Mesendoderm (in vitro differentiated cells): ENCODE measurements at regions not wholly inside any gene's neighbourhood (a gene's known extent, or its start where the extent isn't known, plus 50 kb on each side); places are given as distances from the start of the nearest gene placed in this dataset.

ENCODE experiments used
- DNase-seq: peaks from one replicate; pipeline ENCODE4 v3.0.0; 2013
- H2AK5ac ChIP-seq: 2 replicates; pipeline ENCODE4 v1.6.1; 2013; ENCODE audit warnings: low read length, inconsistent platforms
- H2BK120ac ChIP-seq: 2 replicates; pipeline ENCODE4 v1.6.1; 2013; ENCODE audit warnings: low read depth, mild to moderate bottlenecking, low read length, moderate library complexity, mixed read lengths
- H2BK15ac ChIP-seq: replicated peaks from 2 replicates; pipeline ENCODE4 v1.6.1; 2013; ENCODE audit warnings: low read depth, mild to moderate bottlenecking, moderate library complexity
- H2BK5ac ChIP-seq: 2 replicates; pipeline ENCODE4 v1.6.1; 2013; ENCODE audit warnings: low read length, inconsistent platforms
- H3K18ac ChIP-seq: 2 replicates; pipeline ENCODE4 v1.6.1; 2013; ENCODE audit warnings: mild to moderate bottlenecking, low read length, mixed read lengths
- H3K23ac ChIP-seq: one replicate; pipeline ENCODE4 v1.6.1; 2013; ENCODE audit warnings: low read length
- H3K27ac ChIP-seq: 2 replicates; pipeline ENCODE4 v1.5.1; 2013; ENCODE audit warnings: low read depth, mild to moderate bottlenecking, inconsistent platforms, low read length, moderate library complexity
- H3K27me3 ChIP-seq: 2 replicates; pipeline ENCODE4 v1.6.1; 2013; ENCODE audit warnings: low read length, control low read depth, mild to moderate bottlenecking, inconsistent platforms; ENCODE audit not compliant: insufficient read depth, poor library complexity
- H3K36me3 ChIP-seq: 2 replicates; pipeline ENCODE4 v1.6.1; 2013; ENCODE audit warnings: low read length, inconsistent platforms; ENCODE audit not compliant: control insufficient read depth, insufficient read depth
- H3K4ac ChIP-seq: one replicate; pipeline ENCODE4 v1.6.1; 2013; ENCODE audit warnings: low read depth, mild to moderate bottlenecking, low read length, moderate library complexity
- H3K4me1 ChIP-seq: 2 replicates; pipeline ENCODE4 v1.6.1; 2013; ENCODE audit warnings: low read depth, low read length, inconsistent platforms; ENCODE audit not compliant: control insufficient read depth
- H3K4me2 ChIP-seq: 2 replicates; pipeline ENCODE4 v1.6.1; 2013; ENCODE audit warnings: low read length
- H3K4me3 ChIP-seq: 2 replicates; pipeline ENCODE4 v1.5.1; 2013; ENCODE audit warnings: mild to moderate bottlenecking, low read length
- H3K56ac ChIP-seq: one replicate; pipeline ENCODE4 v1.6.1; 2013; ENCODE audit warnings: low read length
- H3K79me1 ChIP-seq: 2 replicates; pipeline ENCODE4 v1.6.1; 2013; ENCODE audit warnings: low read length, inconsistent platforms
- H3K79me2 ChIP-seq: 2 replicates; pipeline ENCODE4 v1.6.1; 2013; ENCODE audit warnings: mild to moderate bottlenecking, low read length; ENCODE audit not compliant: control insufficient read depth, insufficient read depth
- H3K9ac ChIP-seq: 2 replicates; pipeline ENCODE4 v1.6.1; 2013; ENCODE audit warnings: low read length, inconsistent platforms
- H4K5ac ChIP-seq: one replicate; pipeline ENCODE4 v1.6.1; 2013; ENCODE audit warnings: low read length
- H4K8ac ChIP-seq: one replicate; pipeline ENCODE4 v1.6.1; 2013; ENCODE audit warnings: low read depth, mild to moderate bottlenecking, control low read depth, low read length, moderate library complexity
- WGBS: extraction: QIAGEN DNeasy Blood & Tissue Kit; methylation state at CpG from one replicate; pipeline ENCODE4 v1.1.7; 2013; ENCODE audit warnings: low lambda C conversion rate, missing lambda C conversion rate; ENCODE audit not compliant: insufficient coverage; ENCODE audit errors: extremely low coverage; 5-methylcytosine and 5-hydroxymethylcytosine counted together

DNA sequence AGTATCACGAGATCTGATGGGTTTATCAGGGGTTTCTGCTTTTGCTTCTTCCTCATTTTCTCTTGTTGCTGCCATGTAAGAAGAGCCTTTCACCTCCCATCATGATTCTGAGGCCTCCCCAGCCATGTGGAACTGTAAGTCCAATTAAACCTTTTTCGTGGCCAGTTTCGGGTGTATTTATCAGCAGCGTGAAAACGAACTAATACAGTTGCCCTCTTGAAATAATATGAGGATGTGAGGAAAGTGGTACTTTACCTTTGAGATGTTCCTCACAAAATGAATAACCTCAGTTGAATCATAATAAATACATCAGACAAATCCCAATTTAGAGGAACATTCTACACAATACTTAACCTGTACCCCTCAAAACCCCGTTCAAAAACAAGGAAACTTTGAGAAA, 356.4 kb downstream of the CPS1 start:
- Histone ChIP-seq H3K9ac (no peak overlapping the region), H2BK5ac (no peak overlapping the region), H3K4me3 (no peak overlapping the region), H3K56ac (no peak overlapping the region), H2BK15ac (no peak overlapping the region), H4K5ac (no peak overlapping the region), H4K8ac (no peak overlapping the region), H3K27ac (no peak overlapping the region), H3K36me3 (no peaks in the 10 kb centered on the region), H3K18ac (no peak overlapping the region), H2BK120ac (no peak overlapping the region), H3K23ac (no peak overlapping the region), H3K79me1 (no peaks in the 10 kb centered on the region), H3K4me2 (no peak overlapping the region), H3K27me3 (no peaks in the 10 kb centered on the region), H3K4ac (no peak overlapping the region), H3K4me1 (no peaks in the 10 kb centered on the region), H3K79me2 (no peaks in the 10 kb centered on the region), H2AK5ac (no peak overlapping the region)
- no peak for DNase-seq
- no CpG with 5 or more reads among the region's 6 CpGs for WGBS

DNA sequence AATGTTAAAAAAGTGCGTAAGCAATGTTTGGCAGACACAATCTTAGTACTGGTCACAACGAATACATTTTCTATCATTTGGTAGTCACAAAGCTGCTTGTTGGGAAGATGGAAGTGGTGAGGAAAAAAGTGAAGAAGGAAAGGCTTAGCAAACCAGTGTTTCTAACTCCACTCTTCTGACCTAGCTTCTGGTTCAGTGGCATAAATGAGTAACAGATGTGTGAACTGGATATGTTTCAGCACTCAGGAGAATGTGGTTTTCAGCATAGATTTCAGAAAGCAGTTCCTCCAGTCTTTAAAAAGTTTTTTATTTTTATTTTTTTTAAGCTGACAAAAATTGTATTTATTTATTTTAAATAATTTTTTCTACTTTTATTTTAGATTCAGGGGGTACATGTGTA, 357.1 kb downstream of the CPS1 start:
- no peak overlapping the region for H3K23ac ChIP-seq
- no peak overlapping the region for H3K27ac ChIP-seq
- H2BK15ac ChIP-seq = no peak overlapping the region
- WGBS = no CpG with 5 or more reads among the region's 2 CpGs
- H3K9ac ChIP-seq = no peak overlapping the region
- H3K56ac ChIP-seq = no peak overlapping the region
- H3K36me3 ChIP-seq = no peaks in the 10 kb centered on the region
- H2BK5ac ChIP-seq = no peak overlapping the region
- H4K8ac ChIP-seq = no peak overlapping the region
- no peak overlapping the region for H2AK5ac ChIP-seq
- no peak overlapping the region for H3K4me2 ChIP-seq
- no peak for DNase-seq
- H3K18ac ChIP-seq = no peak overlapping the region
- no peaks in the 10 kb centered on the region for H3K79me1 ChIP-seq
- no peaks in the 10 kb centered on the region for H3K4me1 ChIP-seq
- no peaks in the 10 kb centered on the region for H3K79me2 ChIP-seq
- H3K4me3 ChIP-seq = no peak overlapping the region
- H3K4ac ChIP-seq = no peak overlapping the region
- H3K27me3 ChIP-seq = no peaks in the 10 kb centered on the region
- no peak overlapping the region for H2BK120ac ChIP-seq
- no peak overlapping the region for H4K5ac ChIP-seq

DNA sequence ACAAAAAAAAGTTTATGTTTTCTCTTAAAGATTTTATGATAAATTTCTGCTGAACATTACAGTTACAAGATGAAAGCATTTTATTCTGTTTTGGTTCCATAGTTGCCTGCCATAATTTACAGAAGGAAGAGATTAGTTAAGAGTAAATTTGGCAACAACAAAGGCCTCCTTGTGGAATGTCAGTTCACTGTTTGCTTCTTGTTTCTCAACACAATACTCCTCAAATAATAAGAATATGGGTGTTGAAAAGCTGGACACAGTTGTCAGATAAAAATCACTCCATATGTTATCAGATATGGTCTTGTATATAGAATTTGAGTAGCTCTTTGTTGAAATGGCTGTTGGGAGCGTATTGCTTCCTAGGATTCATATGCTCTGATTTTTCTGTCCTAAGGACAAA, 359.5 kb downstream of the CPS1 start:
- no peak overlapping the region for H2BK5ac ChIP-seq
- H4K8ac ChIP-seq = no peak overlapping the region
- no peak overlapping the region for H3K4me3 ChIP-seq
- H3K9ac ChIP-seq = no peak overlapping the region
- no peak for DNase-seq
- H3K4me2 ChIP-seq = no peak overlapping the region
- no peak overlapping the region for H3K27ac ChIP-seq
- no peak overlapping the region for H3K4ac ChIP-seq
- no peak overlapping the region for H2AK5ac ChIP-seq
- H3K36me3 ChIP-seq = no peaks in the 10 kb centered on the region
- no peak overlapping the region for H4K5ac ChIP-seq
- H3K56ac ChIP-seq = no peak overlapping the region
- no peaks in the 10 kb centered on the region for H3K79me2 ChIP-seq
- H3K4me1 ChIP-seq = no peaks in the 10 kb centered on the region
- no peak overlapping the region for H2BK15ac ChIP-seq
- no peaks in the 10 kb centered on the region for H3K27me3 ChIP-seq
- no peak overlapping the region for H3K18ac ChIP-seq
- H3K23ac ChIP-seq = no peak overlapping the region
- WGBS = no CpG with 5 or more reads among the region's 1 CpG
- no peak overlapping the region for H2BK120ac ChIP-seq
- H3K79me1 ChIP-seq = no peaks in the 10 kb centered on the region

DNA sequence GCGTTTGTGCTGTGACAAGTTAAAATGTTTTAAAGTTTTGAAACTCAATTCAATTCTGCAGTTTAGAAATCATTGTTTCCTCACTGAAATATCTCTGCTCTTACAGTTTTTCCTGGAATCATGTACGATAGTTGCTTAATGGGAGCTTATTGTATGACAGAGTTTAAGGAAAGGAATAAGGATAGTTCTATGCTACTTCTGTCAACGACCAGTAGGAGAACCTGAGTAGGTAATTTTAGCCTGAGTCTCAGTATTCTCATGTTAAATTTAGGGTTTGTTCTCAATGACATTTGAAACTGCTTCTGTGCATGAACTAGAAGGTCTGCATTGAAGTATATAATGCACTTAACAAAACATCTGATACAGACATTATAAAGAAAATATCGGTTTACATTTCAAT, 361.1 kb downstream of the CPS1 start:
- Histone ChIP-seq H4K5ac (no peak overlapping the region), H3K4me3 (no peak overlapping the region), H3K36me3 (no peaks in the 10 kb centered on the region), H3K9ac (no peak overlapping the region), H3K23ac (no peak overlapping the region), H3K56ac (no peak overlapping the region), H3K4ac (no peak overlapping the region), H2BK5ac (no peak overlapping the region), H2BK120ac (no peak overlapping the region), H3K79me2 (no peaks in the 10 kb centered on the region), H3K18ac (no peak overlapping the region), H2BK15ac (no peak overlapping the region), H3K79me1 (no peaks in the 10 kb centered on the region), H2AK5ac (no peak overlapping the region), H3K27ac (no peak overlapping the region), H3K4me1 (no peaks in the 10 kb centered on the region), H3K4me2 (no peak overlapping the region), H3K27me3 (no peaks in the 10 kb centered on the region), H4K8ac (no peak overlapping the region)
- no peak for DNase-seq
- WGBS = 13% methylated on average over 1 of the region's 4 CpGs

DNA sequence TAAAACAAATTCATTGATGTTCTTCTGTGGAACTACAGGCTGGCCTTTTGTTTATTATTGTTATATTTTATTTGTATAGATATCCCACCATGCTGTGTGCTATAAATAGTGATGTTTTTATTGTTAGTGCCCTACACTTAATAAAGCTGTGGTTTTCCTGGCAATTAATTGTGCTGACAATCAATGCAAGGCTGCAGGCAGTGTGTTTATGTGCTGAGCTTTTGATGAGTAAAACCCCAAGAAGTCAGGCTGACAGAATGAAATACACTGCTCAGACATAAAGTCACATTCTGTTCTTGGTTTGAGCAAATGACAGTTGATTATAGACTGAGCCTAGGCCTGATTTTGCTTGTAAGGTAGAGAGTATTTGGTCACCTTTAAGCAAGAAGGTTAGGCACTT, 362.7 kb downstream of the CPS1 start:
- Histone ChIP-seq H2BK15ac (no peak overlapping the region), H4K8ac (no peak overlapping the region), H3K4me1 (no peaks in the 10 kb centered on the region), H3K4me2 (no peak overlapping the region), H3K4me3 (no peak overlapping the region), H2BK5ac (no peak overlapping the region), H3K9ac (no peak overlapping the region), H3K27ac (no peak overlapping the region), H3K79me2 (no peaks in the 10 kb centered on the region), H3K27me3 (no peaks in the 10 kb centered on the region), H2BK120ac (no peak overlapping the region), H3K23ac (no peak overlapping the region), H4K5ac (no peak overlapping the region), H3K4ac (no peak overlapping the region), H3K79me1 (no peaks in the 10 kb centered on the region), H3K36me3 (no peaks in the 10 kb centered on the region), H3K18ac (no peak overlapping the region), H3K56ac (no peak overlapping the region), H2AK5ac (no peak overlapping the region)
- no peak for DNase-seq

DNA sequence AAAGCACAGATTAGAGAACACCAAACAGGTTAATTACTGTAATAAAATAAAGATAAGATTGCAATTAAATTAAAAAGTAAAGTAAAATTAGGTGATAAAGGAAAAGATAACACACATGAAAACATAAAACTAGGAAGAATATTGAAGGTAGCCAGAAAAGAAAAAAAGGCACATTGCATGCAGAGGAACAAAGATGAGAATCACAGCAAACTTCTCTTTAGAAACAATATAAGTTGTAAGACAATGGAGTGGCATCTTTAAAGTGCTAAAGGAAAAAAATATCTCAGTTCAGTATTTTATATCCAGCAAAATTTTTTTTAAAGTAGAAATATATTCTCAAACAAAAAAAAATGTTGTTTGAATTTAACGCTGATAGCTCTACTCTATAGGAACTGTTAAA, 366.0 kb downstream of the CPS1 start:
- WGBS = no CpG with 5 or more reads among the region's 1 CpG
- Histone ChIP-seq H2AK5ac (no peak overlapping the region), H3K79me2 (no peaks in the 10 kb centered on the region), H4K8ac (no peak overlapping the region), H4K5ac (no peak overlapping the region), H3K79me1 (no peaks in the 10 kb centered on the region), H2BK120ac (no peak overlapping the region), H3K23ac (no peak overlapping the region), H2BK15ac (no peak overlapping the region), H3K9ac (no peak overlapping the region), H3K56ac (no peak overlapping the region), H3K4me1 (no peaks in the 10 kb centered on the region), H3K18ac (no peak overlapping the region), H3K27ac (no peak overlapping the region), H3K4me3 (no peak overlapping the region), H3K27me3 (no peaks in the 10 kb centered on the region), H3K4ac (no peak overlapping the region), H3K4me2 (no peak overlapping the region), H3K36me3 (no peaks in the 10 kb centered on the region), H2BK5ac (no peak overlapping the region)
- no peak for DNase-seq
